Mesothelial cell of epicardium (in vitro differentiated cells): ENCODE measurements at regions not wholly inside any gene's neighbourhood (a gene's known extent, or its start where the extent isn't known, plus 50 kb on each side); places are given as distances from the start of the nearest gene placed in this dataset.
A peak's percentile ranks its signal among the peaks of the same experiment; 100 is the strongest.

Experiments used
- DNase-seq, 2 experiments: peaks; one replicate each; pipeline ENCODE4 v3.0.0; 2021; ENCODE audit warnings: low spot score in 2 of 2; ENCODE audit not compliant: unreplicated experiment in 2 of 2
- H3K27ac Mint-ChIP-seq: 2 replicates; pipeline ENCODE4 v1.8.0; 2021; ENCODE audit warnings: mixed read lengths
- H3K27me3 Mint-ChIP-seq: 2 replicates; pipeline ENCODE4 v1.8.0; 2021; ENCODE audit warnings: low read depth, mixed read lengths
- H3K36me3 Mint-ChIP-seq: 2 replicates; pipeline ENCODE4 v1.8.0; 2021; ENCODE audit warnings: mixed read lengths
- H3K4me1 Mint-ChIP-seq: 2 replicates; pipeline ENCODE4 v1.8.0; 2021; ENCODE audit warnings: mixed read lengths
- H3K4me3 Mint-ChIP-seq: 2 replicates; pipeline ENCODE4 v1.8.0; 2021; ENCODE audit warnings: mild to moderate bottlenecking, moderate library complexity, mixed read lengths
- H3K9me3 Mint-ChIP-seq: 2 replicates; pipeline ENCODE4 v1.8.0; 2021; ENCODE audit warnings: mixed read lengths
- CTCF ChIP-seq: fragments of 200-600 bp; sonication (generic); IDR thresholded peaks from one replicate; pipeline ENCODE4 v1.5.0; 2021; ENCODE audit warnings: antibody characterized with exemption; ENCODE audit not compliant: unreplicated experiment

- peaks cover 10% of the 10 kb centered on the region for H3K27me3 Mint-ChIP-seq
Observed at GRCh38 chr1:199753513-199753912, 274.0 kb upstream of the NR5A2 start.

GRCh38 chr1:199756066-199756465, 271.4 kb upstream of the NR5A2 start:
- no peak for DNase-seq
- TF ChIP-seq CTCF = no peak

More at GRCh38 chr1:199753513-199753912, 274.0 kb upstream of the NR5A2 start:
- Mint-ChIP-seq H3K27ac (no peak overlapping the region), H3K4me1 (peaks cover under 1% of the 10 kb centered on the region), H3K36me3 (no peaks in the 10 kb centered on the region), H3K9me3 (peaks cover 13% of the 10 kb centered on the region), H3K4me3 (no peak overlapping the region)
- DNase-seq = no peak
- no peak for TF ChIP-seq CTCF

GRCh38 chr1:199758626-199759255, 268.8 kb upstream of the NR5A2 start:
- no peak for TF ChIP-seq CTCF
- H3K27ac Mint-ChIP-seq = peak overlapping the region; percentile 62
- H3K9me3 Mint-ChIP-seq = peaks cover 1% of the 10 kb centered on the region
- no peak for DNase-seq
- H3K27me3 Mint-ChIP-seq = peaks cover 4% of the 10 kb centered on the region
- H3K4me1 Mint-ChIP-seq = peaks cover 9% of the 10 kb centered on the region
- H3K36me3 Mint-ChIP-seq = no peaks in the 10 kb centered on the region
- H3K4me3 Mint-ChIP-seq = no peak overlapping the region

More at GRCh38 chr1:199756066-199756465, 271.4 kb upstream of the NR5A2 start:
- peaks cover 9% of the 10 kb centered on the region for H3K4me1 Mint-ChIP-seq
- peaks cover 4% of the 10 kb centered on the region for H3K27me3 Mint-ChIP-seq
- no peak overlapping the region for H3K4me3 Mint-ChIP-seq
- no peak overlapping the region for H3K27ac Mint-ChIP-seq
- H3K36me3 Mint-ChIP-seq = no peaks in the 10 kb centered on the region
- H3K9me3 Mint-ChIP-seq = peaks cover 13% of the 10 kb centered on the region

GRCh38 chr1:199759268-199759730, 268.2 kb upstream of the NR5A2 start:
- Mint-ChIP-seq H3K4me1 (peaks cover 9% of the 10 kb centered on the region), H3K36me3 (no peaks in the 10 kb centered on the region), H3K4me3 (no peak overlapping the region), H3K9me3 (no peaks in the 10 kb centered on the region), H3K27ac (peak overlapping the region; percentile 62), H3K27me3 (peaks cover 4% of the 10 kb centered on the region)
- no peak for DNase-seq
- TF ChIP-seq CTCF = no peak

GRCh38 chr1:199762572-199762971, 264.9 kb upstream of the NR5A2 start:
- no peak for DNase-seq
- Mint-ChIP-seq H3K36me3 (no peaks in the 10 kb centered on the region), H3K27me3 (peaks cover 4% of the 10 kb centered on the region), H3K4me1 (peaks cover 9% of the 10 kb centered on the region), H3K9me3 (peaks cover 22% of the 10 kb centered on the region), H3K4me3 (no peak overlapping the region), H3K27ac (no peak overlapping the region)
- no peak for TF ChIP-seq CTCF
